HL-60 (cell line): ENCODE measurements at regions not wholly inside any gene's neighbourhood (a gene's known extent, or its start where the extent isn't known, plus 50 kb on each side); places are given as distances from the start of the nearest gene placed in this dataset.

Experiments used
- CTCF ChIP-seq: IDR thresholded peaks from one replicate; pipeline ENCODE4 v1.5.1; 2011; ENCODE audit warnings: low read length, control low read depth, inconsistent platforms; ENCODE audit not compliant: insufficient read depth
- POLR2AphosphoS5 ChIP-seq: IDR thresholded peaks from 2 replicates; pipeline ENCODE4 v1.6.1; 2012; ENCODE audit warnings: low read depth
- SPI1 ChIP-seq: IDR thresholded peaks from 2 replicates; pipeline ENCODE4 v1.6.1; 2012; ENCODE audit warnings: low read depth, mild to moderate bottlenecking, borderline replicate concordance
- TF ChIP-seq, protein P1 (sequence below): IDR thresholded peaks from 2 replicates; pipeline ENCODE4 v1.6.1; 2012; ENCODE audit warnings: low read depth; ENCODE audit not compliant: insufficient replicate concordance

GRCh38 chr17:77356690-77357201, 216.0 kb downstream of the SEC14L1 start:
- TF ChIP-seq CTCF (no peak), POLR2AphosphoS5 (no peak), SPI1 (no peak)
- TF ChIP-seq, protein P1, sequence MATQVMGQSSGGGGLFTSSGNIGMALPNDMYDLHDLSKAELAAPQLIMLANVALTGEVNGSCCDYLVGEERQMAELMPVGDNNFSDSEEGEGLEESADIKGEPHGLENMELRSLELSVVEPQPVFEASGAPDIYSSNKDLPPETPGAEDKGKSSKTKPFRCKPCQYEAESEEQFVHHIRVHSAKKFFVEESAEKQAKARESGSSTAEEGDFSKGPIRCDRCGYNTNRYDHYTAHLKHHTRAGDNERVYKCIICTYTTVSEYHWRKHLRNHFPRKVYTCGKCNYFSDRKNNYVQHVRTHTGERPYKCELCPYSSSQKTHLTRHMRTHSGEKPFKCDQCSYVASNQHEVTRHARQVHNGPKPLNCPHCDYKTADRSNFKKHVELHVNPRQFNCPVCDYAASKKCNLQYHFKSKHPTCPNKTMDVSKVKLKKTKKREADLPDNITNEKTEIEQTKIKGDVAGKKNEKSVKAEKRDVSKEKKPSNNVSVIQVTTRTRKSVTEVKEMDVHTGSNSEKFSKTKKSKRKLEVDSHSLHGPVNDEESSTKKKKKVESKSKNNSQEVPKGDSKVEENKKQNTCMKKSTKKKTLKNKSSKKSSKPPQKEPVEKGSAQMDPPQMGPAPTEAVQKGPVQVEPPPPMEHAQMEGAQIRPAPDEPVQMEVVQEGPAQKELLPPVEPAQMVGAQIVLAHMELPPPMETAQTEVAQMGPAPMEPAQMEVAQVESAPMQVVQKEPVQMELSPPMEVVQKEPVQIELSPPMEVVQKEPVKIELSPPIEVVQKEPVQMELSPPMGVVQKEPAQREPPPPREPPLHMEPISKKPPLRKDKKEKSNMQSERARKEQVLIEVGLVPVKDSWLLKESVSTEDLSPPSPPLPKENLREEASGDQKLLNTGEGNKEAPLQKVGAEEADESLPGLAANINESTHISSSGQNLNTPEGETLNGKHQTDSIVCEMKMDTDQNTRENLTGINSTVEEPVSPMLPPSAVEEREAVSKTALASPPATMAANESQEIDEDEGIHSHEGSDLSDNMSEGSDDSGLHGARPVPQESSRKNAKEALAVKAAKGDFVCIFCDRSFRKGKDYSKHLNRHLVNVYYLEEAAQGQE = no peak
